GM21515 (cell line): ENCODE measurements at regions not wholly inside any gene's neighbourhood (a gene's known extent, or its start where the extent isn't known, plus 50 kb on each side); places are given as distances from the start of the nearest gene placed in this dataset.

Source experiments
- ATAC-seq: cut with Tn5 transposase; IDR thresholded peaks from one replicate; pipeline ENCODE4 v1.9.1; 2021; ENCODE audit not compliant: unreplicated experiment

GRCh38 chr6:113476937-113477839 lies 380.0 kb upstream of the MARCKS start:
- ATAC-seq, result no peak

- no peak for ATAC-seq
Observed at GRCh38 chr6:113480616-113481015, 376.5 kb upstream of the MARCKS start.

GRCh38 chr6:113481458-113481857 lies 375.7 kb upstream of the MARCKS start:
- ATAC-seq, result no peak

- ATAC-seq, result no peak
Observed at GRCh38 chr6:113481910-113482309, 375.2 kb upstream of the MARCKS start.

- no peak for ATAC-seq
Observed at GRCh38 chr6:113482771-113483170, 374.4 kb upstream of the MARCKS start.

GRCh38 chr6:113486199-113486598 lies 370.9 kb upstream of the MARCKS start:
- ATAC-seq, result no peak

- no peak for ATAC-seq
Observed at GRCh38 chr6:113487489-113488058, 369.6 kb upstream of the MARCKS start.

GRCh38 chr6:113488061-113488460 lies 369.1 kb upstream of the MARCKS start:
- ATAC-seq, result no peak

- no peak for ATAC-seq
Observed at GRCh38 chr6:113488812-113489685, 368.1 kb upstream of the MARCKS start.

GRCh38 chr6:113489952-113490746 lies 367.0 kb upstream of the MARCKS start:
- no peak for ATAC-seq

GRCh38 chr6:113491376-113491775 lies 365.8 kb upstream of the MARCKS start:
- no peak for ATAC-seq

- no peak for ATAC-seq
Observed at GRCh38 chr6:113493991-113494390, 363.2 kb upstream of the MARCKS start.

- ATAC-seq, result no peak
Observed at GRCh38 chr6:113495521-113495920, 361.6 kb upstream of the MARCKS start.

GRCh38 chr6:113496166-113496565 lies 361.0 kb upstream of the MARCKS start:
- no peak for ATAC-seq

GRCh38 chr6:113500221-113500620 lies 356.9 kb upstream of the MARCKS start:
- ATAC-seq, result no peak

- ATAC-seq, result no peak
Observed at GRCh38 chr6:113505084-113505699, 352.0 kb upstream of the MARCKS start.

- no peak for ATAC-seq
Observed at GRCh38 chr6:113508249-113508648, 348.9 kb upstream of the MARCKS start.

GRCh38 chr6:113511100-113511499 lies 346.0 kb upstream of the MARCKS start:
- ATAC-seq, result no peak

GRCh38 chr6:113512576-113512975 lies 344.6 kb upstream of the MARCKS start:
- ATAC-seq, result no peak

- ATAC-seq, result no peak
Observed at GRCh38 chr6:113513086-113513485, 344.1 kb upstream of the MARCKS start.
